Fibroblast of skin of left quadriceps (primary cell): ENCODE measurements at regions not wholly inside any gene's neighbourhood (a gene's known extent, or its start where the extent isn't known, plus 50 kb on each side); places are given as distances from the start of the nearest gene placed in this dataset.
A peak's percentile ranks its signal among the peaks of the same experiment; 100 is the strongest.

Experiments
- DNase-seq, 2 experiments: peaks; one replicate each; pipeline ENCODE4 v3.0.0-alpha.2; 2013; ENCODE audit warnings: low read depth in 2 of 2

GRCh38 chr1:9419369-9420041 lies 119.8 kb upstream of the SLC25A33 start:
- no peak for DNase-seq

- no peak for DNase-seq
These were observed 118.3 kb upstream of the SLC25A33 start for GRCh38 chr1:9420835-9421532.

GRCh38 chr1:9421533-9421873 lies 117.8 kb upstream of the SLC25A33 start:
- no peak for DNase-seq

- DNase-seq = no peak
These were observed 116.9 kb upstream of the SLC25A33 start for GRCh38 chr1:9422321-9422720.

GRCh38 chr1:9422911-9423505 lies 116.3 kb upstream of the SLC25A33 start:
- DNase-seq = no peak

- DNase-seq = no peak
These were observed 115.0 kb upstream of the SLC25A33 start for GRCh38 chr1:9424261-9424660.

- DNase-seq = no peak
These were observed 113.4 kb upstream of the SLC25A33 start for GRCh38 chr1:9425859-9426258.

- no peak for DNase-seq
These were observed 113.0 kb upstream of the SLC25A33 start for GRCh38 chr1:9426291-9426711.

GRCh38 chr1:9427388-9427787 lies 111.9 kb upstream of the SLC25A33 start:
- DNase-seq = no peak

- peak; percentile 96 to 97 for DNase-seq
These were observed 110.5 kb upstream of the SLC25A33 start for GRCh38 chr1:9428601-9429341.

GRCh38 chr1:9429342-9429711 lies 109.9 kb upstream of the SLC25A33 start:
- no peak for DNase-seq

GRCh38 chr1:9434247-9435152 lies 104.8 kb upstream of the SLC25A33 start:
- no peak for DNase-seq

GRCh38 chr1:9435153-9435636 lies 104.1 kb upstream of the SLC25A33 start:
- DNase-seq = no peak

GRCh38 chr1:9435854-9436640 lies 103.2 kb upstream of the SLC25A33 start:
- no peak for DNase-seq

GRCh38 chr1:9437961-9438430 lies 101.3 kb upstream of the SLC25A33 start:
- no peak for DNase-seq

- no peak for DNase-seq
These were observed 100.7 kb upstream of the SLC25A33 start for GRCh38 chr1:9438431-9439073.

GRCh38 chr1:9439074-9439761 lies 100.0 kb upstream of the SLC25A33 start:
- no peak for DNase-seq

- DNase-seq = no peak
These were observed 99.0 kb upstream of the SLC25A33 start for GRCh38 chr1:9440261-9440660.

GRCh38 chr1:9440763-9441194 lies 98.5 kb upstream of the SLC25A33 start:
- no peak for DNase-seq
